Left cardiac atrium (tissue), 4 donors: ENCODE measurements at regions not wholly inside any gene's neighbourhood (a gene's known extent, or its start where the extent isn't known, plus 50 kb on each side); places are given as distances from the start of the nearest gene placed in this dataset.
"Not testable (repeated sequence)": the region's sequence is repeated elsewhere in the genome, so short reads cannot be mapped to it uniquely, and the experiment has no call there.

Experiments used
- ATAC-seq, 2 donors: fragments of 200-7000 bp; cut with Tn5 transposase; one replicate each; pipeline ENCODE4 v1.9.1; 2020; ENCODE audit warnings: mild to moderate bottlenecking in 2 of 2, moderate library complexity in 2 of 2
- DNase-seq: peaks from one replicate; pipeline ENCODE4 v3.0.0-alpha.2; 2020
- intact Hi-C, 2 donors: fragments of 100-400 bp; cut with DNase I; formaldehyde crosslinking; loops; one replicate each; pipeline versions ENCODE4 v1.14.1 to v1.15.1; 2022 to 2023
- donor health status: DM: no; HTN: yes; CAD: no.
- donor health status: DM: no; HTN: yes; CAD: no; lungs with severe emphysema.
- donor health status: DM: yes; HTN: yes; CAD: no.
- donor health status: Dilated cardiomyopathy.

DNA sequence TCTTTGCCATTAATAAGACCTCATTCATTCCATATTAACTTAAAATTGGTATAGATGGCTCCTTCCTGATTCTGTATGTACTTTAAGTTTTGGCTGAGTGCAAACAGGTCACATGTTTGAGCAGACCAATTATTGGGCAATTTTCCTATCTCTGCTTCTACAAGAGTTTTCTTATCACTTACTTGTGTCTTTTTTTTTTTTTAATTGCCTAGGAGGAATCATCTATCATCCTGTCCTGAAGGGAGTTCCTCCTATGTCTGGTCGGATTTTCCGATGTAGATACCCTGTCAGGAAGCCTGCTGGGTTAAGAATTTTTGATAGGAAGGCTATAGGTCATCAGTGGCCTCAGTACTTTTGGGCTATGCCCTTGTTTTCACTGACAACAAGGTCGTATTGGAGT is 268.0 kb downstream of the RPS4Y2 start:
- intact Hi-C loops, result no loop called here
- ATAC-seq (no peak), DNase-seq (no peak)

- ATAC-seq (no peak), DNase-seq (no peak)
- intact Hi-C loops, result no loop called here
These were observed 272.6 kb downstream of the RPS4Y2 start for GRCh38 chrY:21028506-21028905.

GRCh38 chrY:21033363-21033762 is 277.5 kb downstream of the RPS4Y2 start:
- intact Hi-C loops, result no loop called here
- DNase-seq (no peak), ATAC-seq (no peak)

DNA sequence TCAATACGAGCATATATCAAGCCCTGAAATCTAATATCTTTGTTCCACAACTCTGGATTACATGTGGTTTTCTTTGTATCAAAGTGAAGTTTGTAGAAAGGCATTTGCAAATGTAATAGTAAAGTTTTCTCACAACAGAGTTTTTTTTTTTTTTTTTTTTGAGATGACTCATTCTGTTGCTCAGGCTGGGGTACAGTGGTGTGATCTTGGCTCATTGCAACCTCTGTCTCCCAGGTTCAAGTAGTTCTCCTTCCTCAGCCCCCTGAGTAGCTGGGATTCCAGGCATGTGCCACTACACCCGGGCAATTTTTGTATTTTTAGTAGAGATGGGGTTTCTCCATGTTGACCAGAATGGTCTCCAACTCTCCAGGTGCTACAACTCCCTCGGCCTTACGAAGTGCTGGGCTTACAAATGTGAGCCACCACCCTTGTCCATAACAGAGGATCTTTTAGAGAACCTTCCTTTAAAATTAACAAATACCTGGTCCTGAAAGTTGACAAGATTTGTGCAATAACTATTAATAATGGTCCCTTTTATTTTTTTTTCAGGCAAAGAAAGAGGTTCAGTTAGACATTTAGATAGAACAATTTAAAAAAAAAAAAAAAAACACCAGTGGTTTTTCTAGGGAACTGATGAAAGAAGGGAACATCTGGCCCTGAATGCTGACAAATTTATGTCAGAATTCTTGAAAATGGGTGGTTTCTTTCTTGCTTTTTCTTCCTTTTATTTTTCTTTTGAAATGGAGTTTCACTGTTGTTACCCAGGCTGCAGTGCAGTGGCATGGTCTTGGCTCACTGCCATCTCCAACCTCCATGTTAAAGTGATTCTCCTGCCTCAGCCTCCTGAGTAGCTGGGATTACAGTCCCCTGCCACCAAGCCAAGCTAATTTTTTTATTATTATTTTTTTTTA is 278.5 kb downstream of the RPS4Y2 start:
- DNase-seq (no peak), ATAC-seq (no peak)
- intact Hi-C loops, result no loop called here

- ATAC-seq, intact Hi-C loops, DNase-seq: not testable (repeated sequence)
These were observed 281.5 kb downstream of the RPS4Y2 start for GRCh38 chrY:21037398-21037797.

DNA sequence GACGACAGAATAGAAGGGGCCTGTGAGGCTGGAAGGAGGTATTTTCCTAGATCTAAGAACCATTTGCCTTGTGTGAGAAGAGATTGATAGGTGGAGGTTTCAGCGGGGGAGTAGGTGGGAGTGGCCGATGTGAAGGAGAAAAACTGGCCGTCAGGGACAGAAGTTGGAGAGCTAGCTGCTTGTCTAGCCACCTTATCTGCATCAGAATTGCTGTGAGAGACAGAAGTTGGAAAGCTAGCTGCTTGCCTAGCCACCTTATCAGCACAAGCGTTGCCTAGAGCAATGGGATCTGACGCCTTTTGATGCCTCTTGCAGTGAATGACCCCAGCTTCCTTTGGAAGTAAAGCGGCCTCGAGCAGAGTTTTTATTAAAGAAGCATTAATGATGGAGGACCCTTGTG is 283.9 kb downstream of the RPS4Y2 start:
- intact Hi-C loops, result no loop called here
- ATAC-seq (no peak), DNase-seq (no peak)

DNA sequence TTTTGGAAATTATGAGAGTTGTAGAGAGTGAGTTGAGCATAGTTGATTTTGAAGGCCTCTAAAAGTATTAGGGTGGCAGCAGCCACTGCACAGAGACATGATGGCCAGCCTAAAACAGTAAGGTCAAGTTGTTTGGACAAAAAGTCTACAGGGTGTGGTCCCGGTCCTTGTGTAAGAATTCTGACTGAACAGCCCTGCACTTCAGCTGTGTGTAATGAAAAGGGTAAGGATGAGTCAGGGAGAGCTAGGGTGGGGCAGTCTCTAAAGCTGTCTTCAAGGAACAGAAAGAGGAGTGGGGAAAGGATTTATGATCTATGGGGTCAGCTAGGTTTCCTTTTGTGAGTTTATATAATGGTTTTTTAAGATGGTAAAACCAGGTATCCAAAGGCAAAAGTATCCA is 284.8 kb downstream of the RPS4Y2 start:
- intact Hi-C loops, ATAC-seq, DNase-seq: not testable (repeated sequence)

DNA sequence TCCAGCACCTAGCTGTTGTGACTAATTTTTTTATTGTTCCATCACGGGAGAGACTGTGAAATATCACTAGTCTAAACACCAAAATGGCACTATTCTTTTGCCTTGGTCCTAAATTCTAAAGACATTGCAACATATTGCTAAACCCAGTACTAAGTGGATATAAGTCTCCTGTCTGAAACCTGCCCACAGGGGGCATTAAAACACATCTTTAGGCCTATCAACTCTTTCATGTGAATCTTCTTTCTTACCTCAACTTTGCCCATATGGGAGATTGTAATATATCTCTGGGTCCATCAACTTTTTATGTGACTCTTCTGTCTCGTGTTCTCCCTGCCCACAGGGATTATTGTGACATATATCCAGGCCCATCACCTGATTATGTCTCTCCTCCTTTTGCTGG is 317.2 kb downstream of the RPS4Y2 start:
- intact Hi-C loops, result no loop called here
- no peak for ATAC-seq
- DNase-seq, result no peak

DNA sequence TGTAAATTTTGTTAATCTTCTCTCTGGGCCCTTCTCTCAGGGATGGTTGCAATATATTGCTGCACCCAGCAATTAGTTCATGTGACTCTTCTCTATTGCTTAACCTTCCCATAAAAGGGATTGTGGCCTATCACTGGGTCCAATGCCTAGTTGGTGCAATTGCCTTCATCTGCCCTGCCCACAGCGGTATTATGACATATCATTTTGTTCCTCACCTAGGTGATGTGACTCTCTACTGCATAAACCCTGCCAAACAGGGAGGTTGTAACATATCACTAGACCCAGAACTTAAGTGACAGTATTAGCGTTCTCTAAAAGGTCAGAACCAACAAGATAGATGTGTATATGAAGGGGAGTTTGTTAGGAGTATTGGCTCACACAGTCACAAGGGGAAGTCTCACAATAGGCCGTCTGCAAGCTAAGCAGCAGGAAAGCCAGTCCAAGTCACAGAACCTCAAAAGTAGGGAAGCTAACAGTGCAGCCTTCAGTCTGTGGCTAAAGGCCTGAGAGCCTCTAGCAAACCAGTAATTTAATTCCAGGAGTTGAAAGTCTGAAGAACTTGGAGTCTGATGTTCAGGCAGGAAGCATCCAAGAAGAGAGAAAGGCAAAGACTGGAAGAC is 317.8 kb downstream of the RPS4Y2 start:
- no peak for ATAC-seq
- intact Hi-C loops, result no loop called here
- no peak for DNase-seq

DNA sequence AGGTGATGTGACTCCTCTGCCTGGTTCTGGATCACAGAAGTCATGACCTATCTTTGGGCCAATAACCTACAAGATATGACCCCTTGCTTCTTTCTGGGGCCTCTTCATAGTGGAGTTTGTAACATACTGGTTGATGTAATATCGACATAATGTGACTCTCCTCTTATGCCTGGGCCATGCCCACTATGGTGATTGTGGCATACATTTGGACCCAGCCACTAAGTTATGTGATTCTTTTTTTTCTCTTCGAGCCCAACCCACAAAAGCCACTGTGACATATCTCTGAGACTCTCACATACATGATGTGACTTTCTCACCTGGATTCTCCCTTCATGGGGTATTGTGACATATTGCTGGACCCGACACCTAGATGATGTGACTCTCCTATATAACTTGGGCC is 319.8 kb downstream of the RPS4Y2 start:
- intact Hi-C loops, result no loop called here
- no peak for DNase-seq
- no peak for ATAC-seq

DNA sequence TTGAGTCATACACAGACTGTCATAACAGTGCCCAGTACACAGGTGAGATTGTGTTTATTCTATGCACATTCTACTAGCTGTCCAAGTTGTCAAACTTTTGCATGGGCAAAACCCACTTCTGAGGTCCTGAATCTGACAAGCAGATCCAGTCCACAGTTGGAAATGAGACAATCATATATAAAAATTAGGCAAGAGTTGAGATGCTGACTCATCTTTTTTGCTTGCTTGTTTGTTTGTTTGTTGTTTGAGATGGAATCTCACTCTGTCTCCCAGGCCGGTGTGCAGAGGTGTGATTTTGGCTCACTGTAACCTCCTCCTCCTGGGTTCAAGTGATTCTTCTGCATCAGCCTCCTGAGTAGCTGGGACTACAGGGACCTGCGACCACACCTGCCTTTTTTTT is 323.8 kb downstream of the RPS4Y2 start:
- intact Hi-C loops, result no loop called here
- no peak for DNase-seq
- ATAC-seq, result no peak

DNA sequence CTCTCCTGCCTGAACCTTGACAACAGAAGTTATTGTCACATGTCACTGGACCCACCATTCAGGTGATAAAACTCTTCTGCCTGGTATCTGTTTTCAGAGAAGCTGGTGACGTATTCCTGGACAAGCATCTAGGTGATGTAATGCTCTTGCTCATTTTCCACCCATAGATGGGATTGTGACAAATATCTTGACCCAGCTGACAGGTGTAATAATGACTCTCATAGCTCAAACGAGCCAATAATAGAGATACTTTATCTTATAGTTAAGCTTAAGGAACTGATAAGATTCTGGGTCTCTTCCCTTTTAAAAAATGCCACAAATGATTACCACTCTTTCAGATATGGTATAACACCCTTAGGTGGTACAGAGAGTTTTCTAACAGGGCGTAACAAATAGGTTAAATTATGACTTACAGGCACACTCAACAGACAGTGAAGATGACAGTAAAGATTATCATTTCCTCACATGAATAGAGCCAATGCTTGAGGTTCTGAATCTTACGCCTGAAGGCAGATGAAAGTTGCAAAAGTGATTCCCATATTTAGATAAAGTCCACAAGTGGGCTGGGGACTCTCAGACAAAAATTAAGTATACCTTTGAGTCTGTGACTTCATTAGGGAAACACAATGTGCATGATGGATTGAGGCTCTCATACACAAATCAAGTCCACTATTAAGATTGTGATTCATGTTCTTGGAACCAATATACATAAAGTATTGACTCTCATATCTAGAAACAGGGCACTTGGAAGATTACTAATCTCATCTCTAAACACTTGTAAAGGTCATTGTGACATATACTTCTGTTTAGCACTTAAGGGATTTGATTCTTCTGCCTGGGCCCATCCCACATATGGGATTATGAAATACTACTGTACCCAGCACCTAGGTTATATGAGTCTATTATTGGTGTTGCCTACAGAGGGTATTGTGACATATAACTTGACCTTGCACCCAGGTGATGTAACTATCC is 326.0 kb downstream of the RPS4Y2 start:
- DNase-seq (no peak), ATAC-seq (no peak)
- intact Hi-C loops, result no loop called here

GRCh38 chrY:21082639-21083038 is 326.7 kb downstream of the RPS4Y2 start:
- intact Hi-C loops, result no loop called here
- no peak for DNase-seq
- ATAC-seq, result no peak

GRCh38 chrY:21091909-21092308 is 336.0 kb downstream of the RPS4Y2 start:
- no peak for DNase-seq
- ATAC-seq, result no peak
- intact Hi-C loops, result no loop called here

GRCh38 chrY:21102507-21102906 is 346.6 kb downstream of the RPS4Y2 start:
- intact Hi-C loops, result no loop called here
- DNase-seq (no peak), ATAC-seq (peak in 1 of 2 donors; percentile 17)

DNA sequence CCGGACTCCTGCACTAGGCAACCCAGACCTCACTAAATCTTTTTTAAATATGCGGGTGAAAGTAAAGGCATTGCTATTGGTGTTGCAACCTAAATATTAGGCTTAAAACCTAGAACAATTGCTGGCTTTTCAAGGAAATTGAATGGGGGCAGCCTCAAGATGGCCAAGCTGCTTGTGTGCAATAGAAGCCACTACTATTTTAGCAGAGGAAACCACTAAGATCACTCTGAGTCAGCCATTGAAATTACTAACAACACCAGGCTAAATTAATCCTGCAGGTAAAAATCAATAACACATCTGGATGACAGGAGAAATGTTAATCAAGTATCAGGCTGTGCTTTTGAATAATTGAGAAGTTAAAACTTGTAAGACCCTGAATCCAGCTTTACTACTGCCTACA is 348.0 kb downstream of the RPS4Y2 start:
- ATAC-seq (no peak), DNase-seq (no peak)
- intact Hi-C loops, result no loop called here

DNA sequence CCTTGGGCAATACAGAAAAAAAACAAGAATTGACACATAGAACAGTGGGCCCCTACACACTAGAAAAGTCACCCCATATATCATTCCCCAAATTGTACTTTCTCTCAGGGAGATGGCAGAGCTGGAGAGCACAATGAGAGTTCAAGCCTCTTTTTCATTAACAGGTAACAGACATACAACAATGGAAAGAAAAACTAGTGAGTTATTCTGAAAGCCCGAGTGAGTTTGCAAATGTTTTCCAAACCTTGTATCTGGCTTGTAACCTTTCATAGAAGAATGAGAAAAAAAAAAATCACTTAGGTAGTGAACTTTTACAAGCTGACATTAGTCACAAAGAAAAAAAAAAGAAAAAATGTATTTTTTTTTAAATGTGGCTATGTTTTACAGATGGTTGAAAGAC is 349.6 kb downstream of the RPS4Y2 start:
- ATAC-seq (no peak), DNase-seq (no peak)
- intact Hi-C loops, result no loop called here

DNA sequence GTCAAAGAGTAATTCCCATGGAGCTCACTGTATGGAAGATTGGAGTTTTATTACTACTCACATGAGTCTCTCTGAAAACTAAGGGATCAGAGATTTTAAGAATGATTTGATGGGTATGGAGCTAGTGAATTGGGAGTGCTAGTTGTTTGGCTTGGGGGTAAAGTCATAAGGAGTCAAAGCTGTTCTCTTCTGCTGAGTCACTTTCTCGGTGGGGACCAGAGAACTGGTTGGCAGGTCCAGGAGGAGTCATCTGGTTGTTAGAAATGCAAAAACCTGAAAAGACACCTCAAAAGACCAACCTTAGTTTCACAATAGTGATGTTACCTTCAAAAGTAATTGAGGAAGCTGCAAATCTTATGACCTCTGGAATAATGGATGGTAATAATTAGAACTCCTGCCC is 355.4 kb downstream of the RPS4Y2 start:
- intact Hi-C loops, result no loop called here
- ATAC-seq (no peak), DNase-seq (no peak)

GRCh38 chrY:21121065-21121464 is 365.2 kb downstream of the RPS4Y2 start:
- intact Hi-C loops, result no loop called here
- ATAC-seq (no peak), DNase-seq (no peak)

DNA sequence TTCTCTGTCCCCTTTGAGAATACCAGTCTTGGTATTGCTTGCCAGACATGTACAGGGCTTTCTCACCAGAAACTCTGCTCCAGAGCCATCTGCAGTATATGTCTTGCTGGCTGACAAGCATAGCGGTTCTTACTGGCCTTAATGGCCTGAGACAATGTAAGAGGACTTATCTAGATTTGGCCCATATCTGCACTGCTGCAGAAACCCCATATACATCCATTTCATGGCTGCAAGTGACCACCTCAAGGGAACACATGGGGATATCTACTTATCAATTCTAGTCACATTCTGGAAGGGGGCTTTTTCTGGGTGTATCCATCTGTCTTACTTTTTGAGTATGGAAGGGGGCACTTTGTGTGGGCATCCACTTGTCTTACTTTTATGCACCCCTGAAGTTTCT is 375.5 kb upstream of the RBMY1B start:
- ATAC-seq (no peak), DNase-seq (no peak)
- intact Hi-C loops, result no loop called here
